Left hindlimb (tissue), 1 donor: ENCODE measurements at regions not wholly inside any gene's neighbourhood (a gene's known extent, or its start where the extent isn't known, plus 50 kb on each side); places are given as distances from the start of the nearest gene placed in this dataset.

Experiments used
- DNase-seq: peaks from one replicate; pipeline ENCODE4 v3.0.0-alpha.2; 2018

DNA sequence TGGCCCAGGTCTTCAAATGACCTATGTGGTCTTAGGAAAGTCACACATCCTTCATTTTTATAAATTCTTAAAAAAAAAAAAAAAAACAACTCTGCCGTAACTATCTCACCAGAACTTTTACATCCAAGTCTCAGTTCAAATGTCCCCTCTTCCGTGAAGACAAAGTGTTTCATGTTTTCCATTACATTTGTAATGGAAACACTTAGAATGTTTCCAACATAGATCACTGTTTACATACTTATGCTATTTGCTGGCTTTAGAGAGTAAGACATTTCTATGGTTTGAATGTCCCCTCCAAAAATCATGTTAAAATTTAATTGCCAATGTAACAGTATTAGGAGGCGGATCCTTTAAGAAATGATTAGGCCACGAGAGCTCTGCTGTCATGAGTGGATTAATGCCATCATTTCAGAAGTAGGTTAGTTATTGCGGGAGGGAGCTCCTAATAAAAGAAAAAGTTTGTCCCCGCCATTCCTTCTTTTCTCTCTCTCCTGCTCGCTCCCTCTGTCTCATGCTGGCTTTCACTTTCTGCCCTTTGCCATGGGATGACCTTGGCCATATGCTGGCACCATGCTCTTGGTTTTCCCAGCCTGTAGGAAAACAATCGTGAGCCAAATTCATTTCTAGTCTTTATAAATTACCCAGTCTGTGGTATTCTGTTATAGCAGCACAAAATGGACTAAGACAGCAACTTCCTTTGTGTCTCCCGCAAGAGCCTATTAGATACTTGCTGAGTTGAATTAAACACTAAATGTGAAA, 887.8 kb upstream of the SOX9 start:
- DNase-seq = no peak

DNA sequence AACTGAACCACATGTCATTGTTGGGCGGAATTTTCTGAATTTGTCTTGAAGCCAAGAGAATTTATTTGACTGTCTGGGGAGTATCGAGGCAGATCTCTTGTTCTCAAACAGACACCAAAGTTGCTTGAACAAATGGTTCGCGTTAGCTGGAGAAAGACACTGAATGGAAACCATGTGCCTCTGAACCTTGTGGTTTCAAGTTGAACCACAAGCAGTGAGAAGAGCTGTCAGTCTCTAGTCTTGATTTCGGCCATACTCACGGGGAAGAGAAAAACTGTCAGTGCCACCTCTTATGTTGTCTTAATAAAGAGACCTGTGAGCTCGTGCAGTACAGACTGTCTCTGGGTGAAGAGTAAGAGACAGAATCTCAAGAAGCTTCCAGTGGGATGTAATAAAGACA, 886.5 kb upstream of the SOX9 start:
- no peak for DNase-seq

DNA sequence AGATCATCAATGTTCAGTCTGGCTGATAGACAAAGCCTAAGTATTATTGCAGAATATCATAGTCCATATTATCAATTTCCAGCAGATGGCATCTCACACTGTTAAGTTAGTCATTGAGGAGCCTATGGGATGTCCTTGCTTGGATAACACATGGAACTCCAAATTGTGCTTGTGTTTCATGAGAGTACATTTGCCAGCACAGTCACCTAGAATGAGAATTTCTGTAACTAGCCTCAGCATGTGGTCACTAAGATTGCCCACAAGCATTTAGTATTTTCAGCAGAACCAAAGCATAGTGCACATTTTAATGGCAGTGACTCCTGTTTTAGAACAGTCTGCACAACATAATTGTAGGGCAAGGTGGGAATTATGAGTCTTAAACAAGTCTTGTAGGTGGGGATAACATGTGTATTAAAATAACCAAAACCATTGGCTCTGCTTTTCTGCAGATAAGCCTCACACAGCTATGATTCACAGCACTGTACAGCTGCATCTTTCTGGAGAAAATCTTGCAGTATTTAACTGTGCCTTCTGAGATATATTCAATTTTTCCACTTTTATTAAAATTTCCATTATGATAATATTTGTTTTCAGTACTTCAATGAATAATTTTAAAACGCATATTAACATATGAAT, 882.8 kb upstream of the SOX9 start:
- DNase-seq = no peak

DNA sequence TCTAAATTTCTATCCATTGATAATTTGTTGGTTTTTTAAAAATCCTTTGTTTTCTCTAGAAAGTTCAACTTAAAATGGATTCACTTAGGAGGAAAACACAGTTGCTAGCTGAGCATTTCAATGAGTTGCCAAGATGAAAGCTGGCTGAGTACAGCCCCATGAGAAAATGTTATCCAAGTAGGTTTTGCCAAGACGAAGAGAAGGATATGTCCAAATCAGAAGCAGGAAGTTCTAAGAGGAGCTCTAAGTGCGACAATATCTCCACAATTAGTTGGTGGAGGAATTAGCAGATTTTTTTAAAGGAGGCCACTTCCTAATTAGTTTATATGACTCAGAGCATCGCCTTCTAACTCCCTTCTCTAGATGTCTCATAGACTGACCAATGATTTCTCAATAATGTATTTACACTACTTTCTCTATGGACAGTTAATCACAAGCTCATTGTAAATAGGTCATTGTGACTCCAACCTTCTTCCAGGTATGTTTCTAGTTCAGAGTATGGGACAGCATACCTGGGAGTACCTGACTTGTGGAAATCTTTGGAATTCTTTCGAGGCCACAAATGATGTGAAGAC, 873.3 kb upstream of the SOX9 start:
- DNase-seq = no peak

DNA sequence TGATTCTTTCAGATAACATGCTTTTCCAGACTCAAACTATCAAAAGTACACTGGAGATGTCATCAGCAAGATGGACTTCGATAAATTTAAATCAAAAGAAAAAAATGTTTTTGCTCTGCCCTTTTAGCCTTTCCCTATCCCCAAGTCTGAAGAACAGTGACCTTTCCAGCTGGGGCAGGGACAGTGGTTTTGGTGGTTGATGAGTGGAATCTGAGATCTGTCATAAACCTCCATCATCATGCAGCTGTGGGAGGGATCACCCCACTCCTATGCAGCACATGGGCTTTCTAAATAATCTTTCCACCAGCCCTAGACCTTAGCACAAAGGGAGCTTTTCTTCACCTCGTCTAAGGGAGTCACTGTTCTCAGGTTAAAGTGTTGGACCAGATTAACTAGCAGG, 869.5 kb upstream of the SOX9 start:
- DNase-seq = no peak

DNA sequence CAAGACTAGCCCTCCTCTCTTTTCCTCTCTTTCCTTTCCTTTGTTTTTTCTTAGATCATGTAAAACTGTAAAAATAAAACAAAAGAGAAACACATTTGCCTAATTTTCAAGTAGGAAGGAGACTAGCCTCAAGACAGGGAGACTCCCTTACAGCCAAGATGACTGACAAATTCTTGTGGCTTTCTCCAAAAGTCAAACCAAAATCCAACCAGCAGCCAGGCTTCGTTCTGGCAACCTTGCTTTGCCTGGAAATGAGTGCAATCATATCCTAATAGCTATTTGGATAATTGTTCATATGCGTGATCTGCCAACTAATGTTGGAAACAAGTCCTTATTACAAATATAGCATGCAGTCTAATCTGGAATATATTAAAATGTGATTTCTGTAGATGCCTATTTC, 868.9 kb upstream of the SOX9 start:
- no peak for DNase-seq

DNA sequence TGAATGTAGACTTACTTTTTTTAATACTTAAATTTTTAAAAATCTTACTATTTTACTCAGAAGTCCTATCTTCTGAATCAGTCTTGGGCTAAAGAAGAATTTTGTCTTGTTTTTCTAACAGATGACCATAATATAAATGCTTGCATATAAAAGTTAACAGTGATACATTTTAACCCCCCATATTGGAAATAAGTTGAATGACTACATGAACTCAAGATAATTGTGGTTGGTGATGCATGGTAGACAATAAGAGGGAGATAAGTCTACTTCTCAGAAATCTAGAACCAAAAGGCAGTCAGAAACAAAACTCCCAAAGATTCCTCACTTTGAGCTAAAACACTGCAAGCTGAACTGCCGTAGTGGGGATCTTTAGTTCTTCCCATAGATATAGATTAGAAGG, 868.4 kb upstream of the SOX9 start:
- DNase-seq = no peak

DNA sequence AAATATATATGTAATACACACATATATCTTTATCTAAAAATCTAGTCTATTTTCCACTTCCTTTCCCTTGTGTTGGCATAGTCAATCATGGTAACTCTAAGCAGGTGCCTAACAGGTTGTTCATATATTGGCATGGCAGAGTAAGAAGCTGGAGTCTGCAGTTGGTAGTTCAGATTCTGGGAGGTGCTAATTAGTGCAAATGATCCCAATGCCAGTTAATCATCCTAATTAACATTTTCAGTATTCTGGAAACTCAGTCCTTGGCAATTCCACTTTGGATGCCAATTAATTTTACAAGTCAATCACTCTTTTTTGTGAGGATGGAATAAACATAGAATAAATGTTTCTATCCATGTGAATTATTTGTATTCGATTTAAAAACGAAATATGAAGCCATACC, 863.7 kb upstream of the SOX9 start:
- DNase-seq = no peak

DNA sequence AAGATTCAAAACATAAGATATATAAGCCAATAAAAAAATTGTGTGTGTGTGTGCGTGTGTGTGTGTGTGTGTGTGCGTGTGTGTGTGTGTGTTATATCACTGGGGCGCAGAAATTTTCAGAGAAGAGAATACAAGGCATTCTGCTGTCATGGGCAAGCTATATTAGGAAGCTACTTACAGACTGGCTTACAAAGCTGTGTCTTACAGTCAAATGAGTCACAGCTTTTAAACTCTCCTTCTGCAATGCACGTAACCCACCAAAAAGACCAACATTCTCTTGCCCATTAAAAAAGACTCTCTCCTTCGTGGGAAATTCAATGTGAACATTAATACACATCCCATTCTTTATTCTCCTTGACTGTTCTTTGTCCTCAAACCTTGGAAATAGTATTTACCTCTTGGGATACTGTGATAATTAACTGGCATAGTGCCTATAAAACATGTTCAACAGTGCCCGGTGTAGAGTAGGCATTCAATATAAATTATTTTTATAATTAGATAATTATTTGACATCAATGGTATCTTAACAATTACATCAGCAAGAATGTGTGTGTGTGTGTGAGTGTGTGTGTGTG, 860.4 kb upstream of the SOX9 start:
- DNase-seq = no peak

DNA sequence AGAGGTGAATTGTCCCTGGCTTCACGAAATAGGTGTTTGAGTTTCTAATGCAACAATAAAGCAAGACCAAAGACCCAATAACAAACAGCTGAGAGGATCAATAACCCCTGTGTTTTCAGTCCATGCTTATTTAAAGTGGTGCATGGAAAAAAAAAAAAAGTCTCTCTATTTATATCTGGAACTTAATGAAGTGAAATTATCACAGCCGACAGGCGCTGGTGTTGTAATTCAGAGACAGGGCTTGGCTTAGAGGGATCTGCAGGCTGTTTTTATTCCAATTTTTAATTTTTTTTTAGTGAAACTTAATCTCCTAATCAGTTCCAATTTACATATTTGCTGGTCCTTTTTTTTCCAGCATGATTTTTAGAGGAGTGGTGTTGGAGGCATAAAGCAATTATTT, 858.2 kb upstream of the SOX9 start:
- no peak for DNase-seq

DNA sequence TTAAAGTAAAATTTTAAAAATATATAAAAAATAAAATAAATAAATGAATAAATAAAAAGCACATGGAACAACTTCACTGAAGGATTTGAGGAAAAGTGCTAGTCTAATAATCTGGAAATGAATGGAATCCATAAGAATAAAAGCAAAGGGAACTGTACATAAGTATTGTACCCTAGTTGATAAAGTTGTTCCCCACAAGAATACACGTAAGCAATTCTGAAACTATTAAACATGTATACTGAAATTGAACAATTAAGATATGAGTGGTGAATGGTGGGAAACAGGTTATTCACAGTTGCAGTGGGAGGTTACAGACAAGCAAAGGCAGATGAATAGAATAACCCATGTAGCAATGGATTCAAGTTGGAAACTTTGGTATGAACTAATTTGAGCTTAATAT, 853.2 kb upstream of the SOX9 start:
- no peak for DNase-seq

DNA sequence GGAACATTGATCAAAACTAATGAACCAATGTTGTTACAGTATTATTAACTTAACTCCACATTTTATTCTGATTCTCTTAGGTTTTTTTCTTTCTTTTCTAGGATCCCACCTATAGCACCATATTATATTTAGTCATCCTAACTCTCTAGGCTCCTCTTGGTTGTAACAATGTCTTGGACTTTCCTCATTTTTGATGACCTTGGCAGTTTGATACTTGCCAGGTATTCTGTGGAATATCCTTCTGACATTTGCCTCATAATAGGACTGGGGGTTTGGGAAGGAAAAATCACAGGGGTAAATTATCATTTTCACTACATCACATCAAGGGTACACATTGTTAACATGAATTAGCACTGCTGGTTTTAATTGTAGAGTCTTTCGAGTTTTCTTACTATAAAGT, 851.6 kb upstream of the SOX9 start:
- DNase-seq = no peak

DNA sequence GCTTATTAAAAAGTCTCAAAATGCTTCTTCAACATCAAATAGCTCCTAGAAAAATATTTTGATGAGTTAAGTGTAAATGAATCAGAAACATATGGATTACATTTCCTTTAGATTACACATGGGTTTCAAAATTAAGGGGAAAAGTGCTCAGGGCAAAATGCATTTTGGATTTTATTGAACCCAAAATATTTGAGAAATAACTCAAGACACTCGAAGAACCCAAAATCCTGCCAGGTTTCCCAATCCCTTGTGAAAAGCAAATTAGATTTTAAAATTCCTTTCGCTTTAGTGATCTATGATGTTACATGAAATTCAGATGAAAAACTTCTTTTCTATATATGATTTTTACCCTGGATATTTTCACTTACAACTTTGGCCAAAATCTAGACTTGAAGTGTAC, 847.4 kb upstream of the SOX9 start:
- no peak for DNase-seq

DNA sequence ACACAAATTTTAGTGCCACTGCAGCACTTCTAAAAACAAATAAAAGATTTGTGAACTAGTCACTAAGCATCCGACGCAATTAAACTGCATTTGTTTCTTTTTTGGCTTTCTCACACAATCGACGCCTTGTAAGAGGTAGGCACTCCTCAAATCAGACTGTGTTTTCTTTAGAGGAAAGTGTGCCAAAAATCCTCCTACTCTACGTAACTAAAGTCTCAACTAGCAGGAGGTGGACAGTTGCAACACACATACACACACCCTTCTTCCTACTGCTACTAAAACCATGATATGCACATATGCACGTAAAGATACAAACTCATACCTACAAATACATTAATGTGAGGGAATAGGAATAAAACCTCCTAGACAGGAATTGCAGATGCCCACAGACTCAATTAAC, 844.7 kb upstream of the SOX9 start:
- DNase-seq = no peak

DNA sequence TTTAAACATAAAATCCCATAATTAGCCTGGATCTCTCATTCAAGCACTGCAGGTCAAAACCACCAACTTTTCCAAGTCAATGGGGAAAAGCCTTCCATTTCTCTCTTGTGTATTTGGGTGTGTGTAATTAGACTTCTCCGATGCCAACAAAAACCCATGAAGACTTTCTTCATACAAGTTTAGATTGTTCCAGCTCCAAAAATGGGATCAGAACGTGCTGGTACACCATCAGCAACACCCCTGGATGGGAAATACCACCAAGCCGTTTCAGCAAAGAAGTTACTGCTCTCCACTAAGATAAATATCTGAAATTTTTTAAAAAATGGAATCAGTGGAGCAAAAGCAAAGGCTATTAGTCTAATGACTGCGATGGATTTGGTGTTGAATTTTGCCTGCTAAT, 837.3 kb upstream of the SOX9 start:
- DNase-seq = no peak

DNA sequence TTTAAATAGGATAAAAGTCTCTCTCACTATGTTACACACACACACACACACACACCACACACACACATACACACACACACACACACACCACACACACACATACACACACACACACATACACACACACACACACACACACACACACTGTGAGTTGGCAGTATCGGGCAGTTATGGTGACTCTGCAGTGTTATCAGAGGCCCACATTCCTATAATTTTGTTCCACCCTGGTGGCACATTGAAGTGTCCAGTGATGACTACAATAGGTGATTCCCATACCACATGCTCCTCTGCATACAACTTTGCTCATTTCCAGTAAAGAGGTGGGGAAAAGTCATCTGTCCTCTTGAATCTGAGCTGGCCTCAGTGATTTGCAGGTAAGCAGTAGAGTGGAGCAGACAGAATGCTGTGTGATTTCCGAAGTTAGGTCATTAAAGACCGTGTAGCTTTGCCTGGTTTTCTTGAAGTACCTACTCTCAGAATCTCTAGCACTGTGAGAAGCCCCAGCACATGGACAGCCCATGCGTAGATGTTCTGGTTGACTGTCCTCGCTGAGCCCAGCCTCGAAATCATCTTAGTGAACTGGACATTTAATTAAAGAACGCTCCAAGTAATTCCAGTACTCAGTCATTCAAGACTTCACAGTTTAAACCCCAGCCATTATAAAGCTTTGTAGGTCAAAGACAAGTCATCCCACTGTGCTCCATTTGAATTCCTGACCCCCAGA, 836.6 kb upstream of the SOX9 start:
- DNase-seq = no peak

DNA sequence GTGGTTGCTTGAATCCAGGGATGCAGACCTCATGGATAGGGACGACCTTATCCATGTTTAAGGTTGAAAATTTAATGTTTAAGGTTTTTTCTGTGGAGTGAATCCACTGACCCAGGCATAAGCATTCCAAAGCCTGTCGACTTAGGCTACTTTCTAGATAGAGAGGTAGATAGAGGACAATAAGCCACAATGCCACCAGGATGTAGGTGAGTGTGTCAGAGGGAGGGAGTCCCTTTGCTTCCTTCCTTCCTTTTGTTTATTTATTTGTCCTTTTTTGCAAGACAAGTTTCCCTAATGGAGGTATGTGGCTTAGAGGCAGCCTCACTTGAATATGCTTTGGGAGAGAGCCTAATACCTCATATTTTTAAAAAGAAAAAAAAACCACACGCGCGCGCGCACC, 834.2 kb upstream of the SOX9 start:
- no peak for DNase-seq

DNA sequence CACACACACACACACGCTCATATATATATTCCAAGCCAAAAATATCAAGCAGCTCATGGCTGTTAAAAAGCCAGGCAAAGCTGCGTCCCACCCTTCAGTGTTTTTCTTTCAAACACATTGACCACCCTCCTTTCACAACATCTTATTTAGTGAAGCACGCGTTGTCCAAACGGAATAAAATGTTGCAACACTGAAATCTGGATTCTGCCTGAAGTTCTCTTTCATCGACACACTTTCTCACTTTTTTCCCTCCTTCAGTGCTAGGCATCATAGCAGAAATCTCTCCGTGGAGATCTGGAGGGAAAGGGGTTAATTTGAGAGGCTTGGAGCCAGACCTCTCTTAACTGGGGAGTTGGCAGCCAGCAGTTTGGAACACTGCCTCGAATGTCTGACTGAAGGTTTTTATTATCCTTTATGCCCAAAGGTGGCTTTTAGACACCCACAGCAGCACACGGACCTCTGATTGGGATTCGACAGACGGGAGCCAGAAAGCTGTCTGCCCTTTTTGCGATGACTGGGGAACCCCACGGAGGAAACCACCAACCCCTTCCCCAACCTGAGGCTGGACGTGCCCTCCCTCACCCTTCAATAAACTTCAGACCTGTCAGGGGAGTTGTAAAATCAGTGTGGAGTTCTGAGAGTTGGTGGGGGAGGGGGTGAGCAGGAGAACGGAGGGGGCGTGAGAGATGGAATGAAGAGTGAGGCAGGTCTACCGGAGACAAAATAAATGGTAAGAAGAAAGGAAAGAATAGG, 833.6 kb upstream of the SOX9 start:
- DNase-seq = peak; percentile 65

DNA sequence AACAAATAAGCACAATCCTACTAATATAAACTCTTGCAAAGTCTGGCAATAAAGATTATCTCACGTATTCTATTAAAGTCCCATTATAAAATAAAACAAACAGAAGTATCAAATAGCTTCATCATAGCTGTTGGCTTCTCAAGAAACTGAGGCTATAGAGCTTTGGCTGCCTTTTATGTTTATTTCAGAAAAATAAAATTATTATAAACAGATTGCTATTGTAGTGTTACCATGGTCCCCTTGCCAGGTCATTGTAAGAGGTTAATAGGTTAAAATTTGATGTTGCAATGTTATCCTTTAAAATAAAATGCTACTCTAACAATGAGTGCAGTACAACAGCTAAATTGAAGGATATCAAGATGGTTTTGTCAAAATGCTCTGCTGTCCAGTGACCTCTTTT, 828.8 kb upstream of the SOX9 start:
- no peak for DNase-seq

DNA sequence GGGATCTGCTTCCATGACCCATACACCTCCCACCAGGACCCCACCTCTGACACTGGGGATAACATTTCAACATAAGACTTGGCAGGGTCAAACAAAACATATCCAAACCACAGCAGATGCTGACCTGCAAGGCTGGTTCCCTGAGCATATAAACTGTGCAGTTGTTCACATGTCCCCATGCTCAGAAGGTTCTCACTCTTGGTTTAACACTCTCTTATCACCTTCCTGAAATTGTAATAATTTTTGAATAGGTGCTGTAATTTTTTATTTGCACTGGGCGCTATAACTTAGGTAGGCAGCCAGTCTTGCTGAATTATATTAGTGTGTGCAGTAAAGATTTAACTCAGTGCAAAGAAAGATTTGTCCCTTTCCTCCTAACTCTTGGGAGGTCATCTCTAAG, 824.8 kb upstream of the SOX9 start:
- no peak for DNase-seq

DNA sequence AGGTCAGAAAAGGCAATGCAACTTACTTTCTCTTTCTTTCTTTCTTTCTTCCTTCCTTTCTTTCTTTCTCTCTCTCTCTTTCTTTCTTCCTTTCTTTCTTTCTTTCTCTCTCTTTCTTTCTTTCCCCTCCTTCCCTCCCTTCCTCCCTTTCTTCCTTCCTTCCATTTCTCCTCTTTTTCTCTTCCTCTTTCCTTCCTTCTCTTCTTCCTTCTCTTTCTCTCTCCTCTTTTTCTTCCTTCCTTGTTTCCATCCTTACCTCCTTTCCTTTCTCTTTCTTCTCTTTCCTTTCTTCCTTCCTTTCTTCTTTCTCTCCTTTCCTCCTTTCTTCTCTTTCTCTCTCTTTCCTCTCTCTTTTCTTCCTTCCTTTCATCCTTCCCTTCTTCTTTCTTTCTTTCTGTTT, 819.8 kb upstream of the SOX9 start:
- DNase-seq = no peak

DNA sequence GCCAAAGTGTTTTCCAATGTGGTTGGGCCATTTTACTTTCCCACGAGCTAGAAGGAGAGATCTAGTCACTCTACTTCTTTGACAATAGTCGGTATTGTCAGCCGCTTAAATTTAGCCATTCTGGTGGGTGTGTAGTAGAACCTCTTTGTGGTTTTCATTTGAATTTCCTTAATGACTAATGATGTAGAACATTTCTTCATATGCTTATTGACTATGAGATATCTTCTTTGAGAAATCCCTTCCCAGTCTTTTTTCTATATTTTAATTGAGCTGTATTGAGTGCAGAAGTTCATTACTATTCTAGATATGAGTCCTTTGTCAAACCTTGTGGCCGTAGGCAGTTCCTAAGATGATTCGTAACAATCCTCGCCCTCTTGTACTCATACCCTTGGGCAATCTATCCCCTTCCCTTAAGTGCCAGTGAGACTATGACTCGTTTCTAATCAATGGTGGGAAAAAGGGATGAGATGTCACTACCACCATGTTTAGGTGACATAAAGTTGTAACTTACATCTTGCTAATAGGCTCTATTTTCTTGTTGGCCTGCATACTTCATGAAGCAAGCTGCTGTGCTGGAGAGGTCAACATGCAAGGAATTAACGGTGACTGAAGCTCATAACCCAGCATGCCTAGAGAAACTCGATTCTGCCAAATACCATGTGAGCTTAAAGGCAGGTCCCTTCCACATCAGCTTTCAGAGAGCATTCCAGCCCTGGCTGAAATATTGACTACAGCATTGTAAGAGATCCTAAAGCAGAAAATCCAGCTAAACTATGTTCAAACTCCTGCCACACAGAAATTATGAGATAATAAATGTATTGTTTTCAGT, 817.9 kb upstream of the SOX9 start:
- no peak for DNase-seq
